Stimulated activated CD8-positive, alpha-beta memory T cell treated with anti-CD3 and anti-CD28 coated beads, Interleukin-15, amount 100 ng/mL, for 24 hours (primary cell): ENCODE measurements at regions not wholly inside any gene's neighbourhood (a gene's known extent, or its start where the extent isn't known, plus 50 kb on each side); places are given as distances from the start of the nearest gene placed in this dataset.

Experiments
- DNase-seq: peaks from one replicate; pipeline ENCODE4 v3.0.0-alpha.2; 2020; ENCODE audit warnings: low read depth

DNA sequence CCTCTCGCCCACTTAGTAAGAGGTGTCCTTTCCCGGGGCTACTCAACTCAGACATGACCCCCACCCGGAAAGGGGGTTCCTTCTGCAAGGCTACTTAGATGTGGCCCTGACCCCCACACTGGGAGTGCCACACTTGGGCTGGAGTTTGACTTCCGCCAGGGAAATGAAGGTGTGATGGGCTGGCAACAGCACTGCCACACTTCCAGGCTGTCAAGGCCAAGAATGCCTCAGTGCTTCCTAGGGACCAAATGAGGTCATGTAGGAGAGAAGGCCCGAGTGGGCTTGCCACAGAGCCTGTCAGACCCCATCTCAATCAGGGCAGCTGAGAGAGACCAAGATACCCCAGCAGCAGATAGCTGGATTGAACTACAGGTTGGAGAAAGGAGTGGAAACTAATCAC, 55.5 kb downstream of the DRD1 start:
- no peak for DNase-seq

- no peak for DNase-seq
These were observed 56.8 kb downstream of the DRD1 start for GRCh38 chr5:175387144-175387543.

DNA sequence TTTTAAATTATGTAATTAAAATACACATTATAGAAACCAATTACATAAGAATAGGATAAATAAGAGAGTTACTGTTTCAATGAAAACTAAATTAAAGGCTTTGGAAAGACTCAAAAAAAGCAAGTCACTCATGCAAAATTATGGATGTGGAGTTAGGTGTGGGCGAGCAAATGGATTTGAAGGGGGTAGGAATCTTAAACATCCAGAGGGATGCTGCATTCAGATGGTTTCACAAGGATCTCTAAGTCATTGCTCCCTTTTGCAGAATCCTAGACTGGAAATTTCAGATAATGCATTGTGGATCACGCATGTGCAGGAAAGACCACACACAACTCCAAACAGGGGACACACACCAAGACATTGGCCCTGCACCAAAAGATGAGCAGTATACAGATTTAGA, 57.5 kb downstream of the DRD1 start:
- no peak for DNase-seq

DNA sequence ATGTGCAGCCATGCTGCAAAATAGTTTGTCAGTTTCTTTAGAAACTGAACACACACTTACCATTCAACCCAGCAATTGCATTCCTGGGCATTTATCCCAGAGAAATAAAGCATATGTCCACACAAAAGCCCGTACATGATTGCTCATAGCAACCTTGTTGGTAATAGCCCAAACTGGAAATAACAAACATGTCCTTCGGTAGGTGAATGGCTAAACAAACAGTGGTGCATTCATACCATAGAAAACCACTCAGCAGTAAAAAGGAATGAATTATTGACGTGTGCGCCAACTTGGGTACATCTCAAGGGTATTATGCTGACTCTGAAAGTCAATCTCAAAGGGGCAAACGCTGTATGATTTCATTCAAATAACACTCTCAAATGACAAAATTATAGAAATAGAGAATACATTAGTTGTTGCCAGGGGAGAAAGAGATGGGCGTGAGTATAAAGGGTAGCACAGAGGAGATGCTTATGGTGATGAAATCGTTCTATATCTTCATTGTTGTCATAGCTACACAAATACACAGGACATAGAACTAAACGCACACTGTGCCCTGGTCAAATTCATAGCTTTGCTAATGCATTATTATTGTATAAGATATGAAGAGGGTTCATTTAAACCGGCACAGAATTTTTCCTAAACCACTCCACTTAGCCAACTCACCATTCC, 58.2 kb downstream of the DRD1 start:
- DNase-seq: no peak

GRCh38 chr5:175384724-175385552, 59.0 kb downstream of the DRD1 start:
- DNase-seq: no peak

GRCh38 chr5:175383350-175383749, 60.6 kb downstream of the DRD1 start:
- DNase-seq: no peak

DNA sequence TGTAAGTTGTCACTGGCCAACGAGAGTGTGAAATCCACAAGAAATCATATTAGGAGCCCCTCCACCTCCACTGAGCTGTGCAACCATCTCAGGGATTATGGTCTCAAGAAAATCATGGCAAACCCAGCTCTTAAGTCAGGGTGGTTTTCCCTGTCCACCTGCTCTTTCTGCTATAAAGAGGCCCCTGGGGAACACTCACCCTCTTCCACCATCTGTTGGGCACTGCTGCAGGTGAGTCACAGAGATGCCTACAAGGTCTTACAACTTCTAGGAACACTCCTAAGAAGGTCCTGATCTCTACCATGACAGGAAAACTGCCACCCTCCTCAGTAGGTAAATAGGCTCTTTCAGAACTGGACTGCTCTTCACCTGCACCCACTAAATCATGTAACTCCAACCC, 61.8 kb downstream of the DRD1 start:
- no peak for DNase-seq

DNA sequence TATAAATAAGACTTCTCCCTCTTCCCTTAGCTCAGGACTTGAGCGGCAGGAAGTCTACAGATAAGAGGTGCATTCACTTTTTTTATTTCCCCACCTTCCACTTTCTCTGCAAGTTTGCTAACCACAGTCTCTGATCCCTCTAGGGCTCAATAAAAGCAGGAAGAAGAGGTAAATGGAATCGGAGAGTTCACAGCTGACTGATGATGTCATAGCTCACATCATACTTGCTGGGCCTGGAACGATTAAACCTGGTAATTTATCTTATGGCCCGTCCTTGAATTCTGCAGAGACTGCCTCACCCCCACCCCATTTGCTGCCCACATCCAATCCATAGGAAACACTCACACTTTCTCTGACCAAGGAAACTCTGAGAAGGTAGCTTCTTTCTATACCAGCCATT, 62.9 kb downstream of the DRD1 start:
- DNase-seq: no peak

- no peak for DNase-seq
These were observed 63.3 kb downstream of the DRD1 start for GRCh38 chr5:175380701-175381100.

- no peak for DNase-seq
These were observed 64.1 kb downstream of the DRD1 start for GRCh38 chr5:175379867-175380266.

GRCh38 chr5:175378444-175379028, 65.4 kb downstream of the DRD1 start:
- DNase-seq: no peak

GRCh38 chr5:175377816-175378215, 66.2 kb downstream of the DRD1 start:
- no peak for DNase-seq

DNA sequence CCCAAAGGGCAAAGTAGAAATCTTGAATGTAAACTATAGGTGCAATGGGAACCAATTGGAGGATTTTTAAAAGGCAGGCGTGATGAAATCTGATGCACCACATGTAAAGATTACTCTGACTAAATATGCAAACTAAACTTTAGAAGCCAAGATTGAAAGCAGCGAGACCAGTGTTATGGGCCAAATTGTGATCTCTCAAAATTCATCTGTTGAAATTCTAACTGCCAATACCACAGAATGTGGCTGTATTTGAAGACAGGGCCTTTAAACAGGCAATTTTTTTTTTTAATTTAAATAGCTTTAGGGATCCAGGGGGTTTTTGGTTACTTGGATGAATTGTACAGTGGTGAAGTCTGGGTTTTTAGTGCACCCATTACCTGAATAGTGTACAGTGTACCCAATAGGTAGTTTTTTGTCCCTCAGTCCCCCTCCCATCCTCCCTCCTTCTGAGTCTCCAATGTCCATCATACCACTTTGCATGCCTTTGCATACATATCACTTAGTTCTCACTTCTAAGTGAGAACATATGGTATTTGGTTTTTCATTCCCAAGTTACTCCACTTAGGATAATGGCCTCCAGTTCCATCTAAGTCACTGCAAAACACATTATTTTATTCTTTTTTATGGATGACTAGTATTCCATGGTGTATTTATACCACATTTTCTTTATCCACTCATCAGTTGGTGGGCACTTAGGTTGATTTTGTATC, 69.7 kb downstream of the DRD1 start:
- no peak for DNase-seq

- DNase-seq: no peak
These were observed 78.1 kb downstream of the DRD1 start for GRCh38 chr5:175365866-175366265.

- no peak for DNase-seq
These were observed 80.7 kb downstream of the DRD1 start for GRCh38 chr5:175363300-175363699.

DNA sequence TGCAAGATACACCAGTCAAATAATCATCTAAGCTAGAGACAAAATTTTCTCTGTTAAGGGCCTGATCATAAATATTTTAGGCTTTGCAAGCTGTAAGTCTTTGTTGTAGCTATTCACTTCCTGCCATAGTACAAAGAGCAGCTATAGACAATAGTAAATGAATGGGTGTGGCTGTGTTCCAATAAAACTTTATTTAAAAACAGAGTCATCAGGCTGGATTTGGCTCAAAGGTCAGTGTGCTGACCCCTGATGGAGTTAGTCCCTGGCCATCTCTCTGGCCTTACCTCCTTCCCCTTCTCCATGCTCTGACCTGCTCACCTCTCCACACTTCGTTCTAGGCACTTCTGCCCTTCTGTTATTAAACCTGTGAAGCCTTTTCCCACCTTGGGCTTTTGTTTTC, 86.0 kb downstream of the DRD1 start:
- no peak for DNase-seq

- DNase-seq: no peak
These were observed 87.6 kb downstream of the DRD1 start for GRCh38 chr5:175356428-175356827.

DNA sequence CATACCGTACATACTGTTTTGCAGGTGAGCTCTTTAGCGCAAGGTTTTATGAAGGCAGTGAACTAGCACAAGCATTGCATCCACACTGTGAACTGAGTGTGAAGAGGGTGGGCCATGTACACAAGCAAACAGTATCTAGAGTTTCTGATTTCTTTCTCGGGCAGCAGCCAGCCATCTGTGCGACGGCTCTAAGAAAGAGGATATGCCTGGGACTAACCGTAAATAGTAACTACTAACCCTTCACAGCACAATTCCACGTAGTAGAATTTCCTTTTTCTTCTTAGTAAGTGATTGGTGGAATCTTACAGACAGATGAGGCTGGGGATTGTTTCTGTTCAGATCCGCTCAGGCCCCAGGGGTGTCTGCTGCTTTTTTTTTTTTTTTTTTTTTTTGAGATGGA, 89.0 kb downstream of the DRD1 start:
- no peak for DNase-seq

- no peak for DNase-seq
These were observed 90.1 kb downstream of the DRD1 start for GRCh38 chr5:175353926-175354325.

- no peak for DNase-seq
These were observed 91.9 kb downstream of the DRD1 start for GRCh38 chr5:175351897-175352590.

DNA sequence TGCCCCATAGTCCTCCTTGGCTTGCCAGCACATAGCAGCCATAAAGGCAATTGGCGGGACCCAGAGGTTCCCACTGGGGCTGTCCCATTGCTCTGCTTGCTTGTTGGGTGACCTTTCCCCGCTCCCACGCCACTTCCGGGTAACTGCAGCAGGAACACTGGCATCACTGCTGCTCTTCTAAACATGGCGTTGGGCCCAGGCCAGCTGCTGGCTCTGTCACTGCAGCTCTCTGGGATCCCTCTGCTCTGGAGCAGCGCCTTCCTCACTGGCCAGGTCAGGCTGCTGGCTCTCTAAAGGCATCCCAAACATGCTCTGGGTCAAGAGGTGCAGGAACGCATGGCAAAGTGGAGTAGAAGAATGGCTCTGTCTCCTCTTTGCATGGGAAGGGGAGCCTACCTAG, 92.9 kb downstream of the DRD1 start:
- no peak for DNase-seq

GRCh38 chr5:175347931-175348330, 96.1 kb downstream of the DRD1 start:
- DNase-seq: no peak
